ENCODE measurements at regions not wholly inside any gene's neighbourhood (a gene's known extent, or its start where the extent isn't known, plus 50 kb on each side); places are given as distances from the start of the nearest gene placed in this dataset.

DNA sequence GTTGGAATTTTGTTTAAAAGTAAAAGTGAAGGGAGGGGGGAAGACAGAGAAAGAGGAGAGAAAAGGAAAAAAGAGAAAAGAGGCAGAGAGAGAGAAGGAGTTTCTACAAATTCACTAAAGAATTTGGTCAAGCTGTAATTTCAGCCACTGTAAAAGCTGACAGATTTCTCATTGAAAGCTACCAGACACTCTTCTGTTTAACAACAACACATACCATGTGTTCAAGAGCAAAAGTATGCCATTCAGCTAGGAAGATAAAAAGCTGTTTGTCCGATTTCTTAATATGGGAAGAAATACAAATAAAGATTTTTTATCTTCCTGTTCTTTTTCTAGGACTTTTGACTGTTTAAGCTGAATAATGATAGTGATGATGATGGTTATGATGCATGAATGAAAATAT, 204.8 kb upstream of the RSPO3 start:
- TF ChIP-seq, protein P1, sequence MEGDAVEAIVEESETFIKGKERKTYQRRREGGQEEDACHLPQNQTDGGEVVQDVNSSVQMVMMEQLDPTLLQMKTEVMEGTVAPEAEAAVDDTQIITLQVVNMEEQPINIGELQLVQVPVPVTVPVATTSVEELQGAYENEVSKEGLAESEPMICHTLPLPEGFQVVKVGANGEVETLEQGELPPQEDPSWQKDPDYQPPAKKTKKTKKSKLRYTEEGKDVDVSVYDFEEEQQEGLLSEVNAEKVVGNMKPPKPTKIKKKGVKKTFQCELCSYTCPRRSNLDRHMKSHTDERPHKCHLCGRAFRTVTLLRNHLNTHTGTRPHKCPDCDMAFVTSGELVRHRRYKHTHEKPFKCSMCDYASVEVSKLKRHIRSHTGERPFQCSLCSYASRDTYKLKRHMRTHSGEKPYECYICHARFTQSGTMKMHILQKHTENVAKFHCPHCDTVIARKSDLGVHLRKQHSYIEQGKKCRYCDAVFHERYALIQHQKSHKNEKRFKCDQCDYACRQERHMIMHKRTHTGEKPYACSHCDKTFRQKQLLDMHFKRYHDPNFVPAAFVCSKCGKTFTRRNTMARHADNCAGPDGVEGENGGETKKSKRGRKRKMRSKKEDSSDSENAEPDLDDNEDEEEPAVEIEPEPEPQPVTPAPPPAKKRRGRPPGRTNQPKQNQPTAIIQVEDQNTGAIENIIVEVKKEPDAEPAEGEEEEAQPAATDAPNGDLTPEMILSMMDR (IDR thresholded peaks at IDR 0.05), result no peak
- TF ChIP-seq POLR2A (IDR thresholded peaks at IDR 0.05), result no peak

Measured in esophagus squamous epithelium (tissue), 4 donors.